ENCODE measurements at regions not wholly inside any gene's neighbourhood (a gene's known extent, or its start where the extent isn't known, plus 50 kb on each side); places are given as distances from the start of the nearest gene placed in this dataset.

DNA sequence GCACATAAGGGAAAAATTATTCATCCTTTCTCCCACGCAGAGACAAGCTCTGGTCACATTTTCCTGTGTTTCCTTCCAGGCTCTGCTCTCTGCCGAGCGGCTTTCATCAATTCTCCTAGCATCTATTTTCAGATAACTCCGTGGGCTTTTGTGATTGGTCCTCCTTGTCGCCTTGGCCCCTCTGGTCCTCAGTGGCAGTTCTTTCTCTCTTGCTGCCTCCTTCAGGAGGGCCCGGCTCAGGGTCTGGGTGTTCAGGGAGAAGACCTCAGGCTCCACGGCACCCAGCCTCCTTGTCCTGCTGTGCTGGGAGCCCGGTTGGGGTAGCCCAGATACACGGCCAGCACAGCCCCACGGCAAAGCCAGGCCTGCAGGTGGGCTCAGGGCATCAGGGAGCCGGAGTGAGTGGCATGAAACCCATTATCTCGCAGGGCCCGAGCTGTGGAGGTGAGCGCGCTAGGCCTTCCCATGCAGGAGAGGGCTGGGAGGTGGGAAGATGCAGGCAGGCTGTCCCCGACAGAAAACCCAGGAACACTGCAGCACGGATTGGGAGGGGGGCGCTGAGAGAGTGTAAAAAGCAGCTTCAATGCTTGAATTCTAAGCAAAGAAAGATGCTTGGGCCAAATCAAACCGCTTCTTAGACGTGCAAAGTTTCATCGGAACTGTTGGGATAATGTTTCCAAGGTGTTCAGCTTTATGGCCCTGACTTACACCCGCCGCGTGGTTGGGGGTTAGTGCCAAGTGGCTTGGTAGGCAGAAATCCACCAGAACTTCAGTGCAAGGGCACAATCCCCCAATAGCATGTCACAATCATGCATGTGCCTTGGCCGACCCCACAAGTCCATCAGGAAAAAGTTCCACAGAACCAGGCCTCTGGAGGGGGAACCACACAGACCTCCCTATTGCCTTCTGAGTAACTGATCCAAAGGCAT is 81.9 kb upstream of the WNT7B start:
- intact Hi-C loops (cut with DNase I), result no loop called here
- Histone ChIP-seq H3K36me3 (no peaks in the 10 kb centered on the region), H3K4me1 (peaks cover 6% of the 10 kb centered on the region), H3K27ac (peak overlapping the region; percentile 96), H3K4me3 (no peak overlapping the region), H3K27me3 (no peaks in the 10 kb centered on the region), H3K9me3 (no peaks in the 10 kb centered on the region), H3K9ac (ENCODE audit: low read depth in 2 of 2, low read length in 2 of 2) (peak overlapping the region; percentile 28 to 76)
- no peak for DNase-seq
- TF ChIP-seq, protein P1, sequence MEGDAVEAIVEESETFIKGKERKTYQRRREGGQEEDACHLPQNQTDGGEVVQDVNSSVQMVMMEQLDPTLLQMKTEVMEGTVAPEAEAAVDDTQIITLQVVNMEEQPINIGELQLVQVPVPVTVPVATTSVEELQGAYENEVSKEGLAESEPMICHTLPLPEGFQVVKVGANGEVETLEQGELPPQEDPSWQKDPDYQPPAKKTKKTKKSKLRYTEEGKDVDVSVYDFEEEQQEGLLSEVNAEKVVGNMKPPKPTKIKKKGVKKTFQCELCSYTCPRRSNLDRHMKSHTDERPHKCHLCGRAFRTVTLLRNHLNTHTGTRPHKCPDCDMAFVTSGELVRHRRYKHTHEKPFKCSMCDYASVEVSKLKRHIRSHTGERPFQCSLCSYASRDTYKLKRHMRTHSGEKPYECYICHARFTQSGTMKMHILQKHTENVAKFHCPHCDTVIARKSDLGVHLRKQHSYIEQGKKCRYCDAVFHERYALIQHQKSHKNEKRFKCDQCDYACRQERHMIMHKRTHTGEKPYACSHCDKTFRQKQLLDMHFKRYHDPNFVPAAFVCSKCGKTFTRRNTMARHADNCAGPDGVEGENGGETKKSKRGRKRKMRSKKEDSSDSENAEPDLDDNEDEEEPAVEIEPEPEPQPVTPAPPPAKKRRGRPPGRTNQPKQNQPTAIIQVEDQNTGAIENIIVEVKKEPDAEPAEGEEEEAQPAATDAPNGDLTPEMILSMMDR (IDR thresholded peaks at IDR 0.05), result no peak

DNA sequence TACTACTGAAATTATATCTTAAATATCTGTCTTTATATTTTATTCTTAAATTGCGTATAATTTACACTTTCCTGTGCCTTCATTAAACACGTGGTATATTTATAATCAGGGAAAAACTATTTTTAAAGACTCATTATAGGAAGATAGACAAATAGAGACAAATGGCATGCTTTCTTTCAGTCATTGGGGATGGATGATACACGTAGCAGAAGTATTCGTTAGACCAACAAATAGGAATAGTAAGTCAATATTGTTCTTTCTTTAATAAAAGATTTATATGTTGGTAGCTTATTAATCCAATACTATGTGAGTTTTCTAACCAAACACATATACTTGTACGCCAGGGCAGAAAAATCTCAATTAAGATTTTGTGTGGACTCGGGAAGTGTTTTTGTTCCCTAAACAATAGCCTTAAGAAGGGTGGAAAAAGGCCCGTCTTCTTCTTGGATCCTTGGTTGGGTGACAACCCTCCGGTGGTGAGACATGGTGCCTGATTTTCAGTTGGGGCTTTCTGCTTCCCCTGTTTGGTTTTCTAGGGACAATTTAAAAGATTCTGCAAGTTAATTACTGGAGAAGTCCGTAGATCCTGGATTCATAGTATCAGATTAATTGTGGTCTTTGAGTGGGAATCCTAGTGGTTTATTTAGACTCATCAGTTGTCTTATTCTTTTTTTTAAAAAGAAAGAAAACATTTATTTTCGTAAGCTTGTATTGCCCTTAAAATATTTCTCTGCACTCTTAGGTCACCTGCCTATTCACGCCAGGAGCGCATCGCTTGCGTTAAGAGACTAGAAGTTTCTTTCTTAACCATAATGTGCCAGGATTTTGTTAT is 83.5 kb upstream of the WNT7B start:
- no peak overlapping the region for H3K9ac ChIP-seq (ENCODE audit: low read depth in 2 of 2, low read length in 2 of 2)

DNA sequence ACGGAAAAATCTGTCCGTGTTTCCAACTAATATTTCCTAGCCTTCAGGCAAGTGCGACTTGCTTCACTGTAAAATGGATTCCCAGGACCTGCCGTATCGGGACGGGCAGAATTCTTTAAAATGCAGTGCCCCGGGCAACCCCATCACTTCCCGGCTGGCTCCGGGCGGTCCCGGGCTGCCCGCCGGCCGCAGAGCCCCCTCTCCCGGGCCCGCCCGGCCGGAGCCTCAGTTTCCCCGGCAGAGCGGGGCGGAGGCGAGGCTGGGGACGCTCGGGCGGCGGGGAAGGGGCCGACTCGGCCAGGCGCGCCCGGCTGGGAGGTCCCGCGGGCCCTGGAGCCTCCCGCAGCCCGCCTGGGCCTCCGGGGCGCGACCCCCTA is 84.2 kb upstream of the WNT7B start:
- Histone ChIP-seq H3K9me3 (no peaks in the 10 kb centered on the region), H3K9ac (ENCODE audit: low read depth in 2 of 2, low read length in 2 of 2) (no peak overlapping the region), H3K27me3 (no peaks in the 10 kb centered on the region), H3K27ac (peak overlapping the region; percentile 19), H3K4me1 (peaks cover 6% of the 10 kb centered on the region), H3K4me3 (no peak overlapping the region), H3K36me3 (no peaks in the 10 kb centered on the region)
- intact Hi-C loops (cut with DNase I), result no loop called here
- TF ChIP-seq, protein P1 (IDR thresholded peaks at IDR 0.05), result no peak
- no peak for DNase-seq

More for the DNA sequence above, 83.5 kb upstream of the WNT7B start:
- intact Hi-C loops (cut with DNase I), result no loop called here
- TF ChIP-seq, protein P1 (IDR thresholded peaks at IDR 0.05), result no peak
- Histone ChIP-seq H3K27ac (peak overlapping the region; percentile 19), H3K9me3 (no peaks in the 10 kb centered on the region), H3K4me1 (peaks cover 6% of the 10 kb centered on the region), H3K27me3 (no peaks in the 10 kb centered on the region), H3K4me3 (no peak overlapping the region), H3K36me3 (no peaks in the 10 kb centered on the region)
- DNase-seq, result no peak

DNA sequence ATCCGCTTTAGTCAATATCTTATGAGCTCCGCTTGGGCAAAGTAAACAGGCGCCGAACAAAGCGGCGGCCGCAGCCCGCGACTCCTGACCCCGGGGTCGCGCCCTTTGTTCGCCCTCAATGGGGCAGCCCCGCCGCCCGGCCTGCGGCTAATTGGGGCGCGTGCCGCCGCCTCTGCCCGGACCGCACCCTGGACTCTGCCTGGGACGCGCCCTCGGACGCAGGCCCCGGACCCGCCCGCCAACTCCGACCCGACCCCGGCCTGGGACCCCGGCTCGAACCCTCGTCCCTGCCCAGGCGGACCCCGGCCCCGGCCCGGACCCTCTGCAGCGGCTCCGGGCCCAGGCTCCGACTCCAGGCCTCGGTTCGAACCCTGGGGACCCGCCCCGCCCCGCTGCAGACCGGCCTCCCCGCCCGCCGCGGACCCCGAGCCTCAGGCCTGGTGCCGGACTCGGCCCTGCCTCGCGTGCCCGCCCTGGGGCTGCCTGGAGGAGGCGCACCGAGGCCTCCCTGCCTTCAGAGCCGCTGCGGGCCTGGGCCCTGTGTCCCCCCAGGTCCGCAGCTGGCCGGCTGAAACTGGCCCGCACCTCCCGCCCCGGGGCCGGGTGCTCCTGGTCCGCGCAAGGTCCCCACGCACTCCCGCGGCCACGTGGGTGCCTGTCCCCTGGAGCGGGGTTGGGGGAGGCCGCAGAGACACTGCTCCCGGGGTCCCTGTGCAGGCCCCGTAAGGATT is 84.7 kb upstream of the WNT7B start:
- H3K9me3 ChIP-seq, result no peaks in the 10 kb centered on the region
- H3K36me3 ChIP-seq, result no peaks in the 10 kb centered on the region
- peaks cover 6% of the 10 kb centered on the region for H3K4me1 ChIP-seq
- H3K27me3 ChIP-seq, result no peaks in the 10 kb centered on the region
- intact Hi-C loops (cut with DNase I), result no loop called here
- H3K9ac ChIP-seq (ENCODE audit: low read depth in 2 of 2, low read length in 2 of 2), result no peak overlapping the region
- TF ChIP-seq, protein P1 (IDR thresholded peaks at IDR 0.05), result no peak
- DNase-seq, result no peak
- no peak overlapping the region for H3K4me3 ChIP-seq
- H3K27ac ChIP-seq, result peak overlapping the region; percentile 16

DNA sequence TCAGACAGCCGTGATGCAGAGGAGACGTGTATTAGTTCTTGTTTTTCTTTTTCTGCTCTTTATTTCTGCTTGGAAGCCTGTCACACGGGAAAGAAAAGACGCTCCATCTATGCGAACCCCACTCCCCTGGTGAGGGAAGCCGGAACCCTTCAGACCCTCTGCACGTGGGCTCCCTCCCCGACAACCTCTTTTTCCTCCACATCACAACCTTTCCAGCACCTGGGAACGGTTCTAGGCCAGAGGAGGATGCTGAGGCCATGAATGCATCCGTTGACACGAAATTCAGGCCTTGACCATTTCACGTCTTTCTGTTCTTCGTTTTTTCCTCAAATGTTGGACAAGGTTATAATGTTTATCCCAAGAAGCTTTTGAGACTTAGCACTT is 85.3 kb upstream of the WNT7B start:
- Histone ChIP-seq H3K4me3 (no peak overlapping the region), H3K36me3 (no peaks in the 10 kb centered on the region), H3K27me3 (no peaks in the 10 kb centered on the region), H3K9ac (ENCODE audit: low read depth in 2 of 2, low read length in 2 of 2) (no peak overlapping the region), H3K4me1 (peaks cover 11% of the 10 kb centered on the region), H3K9me3 (no peaks in the 10 kb centered on the region), H3K27ac (peak overlapping the region; percentile 16)
- intact Hi-C loops (cut with DNase I), result no loop called here
- TF ChIP-seq, protein P1 (IDR thresholded peaks at IDR 0.05), result no peak
- no peak for DNase-seq

Data from colonic mucosa (tissue), 4 donors.